H9 (cell line): ENCODE measurements at regions not wholly inside any gene's neighbourhood (a gene's known extent, or its start where the extent isn't known, plus 50 kb on each side); places are given as distances from the start of the nearest gene placed in this dataset.

Experiments
- DNase-seq: peaks from one replicate; pipeline ENCODE4 v3.0.0-alpha.2; 2017
- H2AFZ ChIP-seq: one replicate; pipeline ENCODE4 v1.6.1; 2013; ENCODE audit warnings: mild to moderate bottlenecking, low read length, control low read depth, moderate library complexity
- H2AK5ac ChIP-seq: 2 replicates; pipeline ENCODE4 v1.6.1; 2013; ENCODE audit warnings: low read length, control low read depth, mixed read lengths; ENCODE audit not compliant: insufficient read length
- H2BK120ac ChIP-seq: one replicate; pipeline ENCODE4 v1.6.1; 2013; ENCODE audit warnings: low read depth, mild to moderate bottlenecking, low read length, control low read depth, inconsistent platforms; ENCODE audit not compliant: poor library complexity, severe bottlenecking
- H2BK12ac ChIP-seq: 2 replicates; pipeline ENCODE4 v1.6.1; 2013; ENCODE audit warnings: low read length, control low read depth, mixed read lengths, low read depth; ENCODE audit not compliant: insufficient read length
- H2BK15ac ChIP-seq: 2 replicates; pipeline ENCODE4 v1.6.1; 2013; ENCODE audit warnings: low read depth, low read length, control low read depth
- H2BK20ac ChIP-seq: one replicate; pipeline ENCODE4 v1.6.1; 2013; ENCODE audit warnings: low read depth, mild to moderate bottlenecking, low read length, control low read depth, inconsistent platforms; ENCODE audit not compliant: poor library complexity, severe bottlenecking
- H2BK5ac ChIP-seq: 2 replicates; pipeline ENCODE4 v1.6.1; 2013; ENCODE audit warnings: low read length, control low read depth, mixed read lengths; ENCODE audit not compliant: insufficient read length
- H3K14ac ChIP-seq: 2 replicates; pipeline ENCODE4 v1.6.1; 2013; ENCODE audit warnings: low read length, control low read depth; ENCODE audit not compliant: insufficient read depth
- H3K18ac ChIP-seq: 2 replicates; pipeline ENCODE4 v1.6.1; 2013; ENCODE audit warnings: low read depth, mild to moderate bottlenecking, mixed read lengths, low read length, control low read depth; ENCODE audit not compliant: insufficient read length
- H3K23ac ChIP-seq: 2 replicates; pipeline ENCODE4 v1.6.1; 2013; ENCODE audit warnings: low read length, control low read depth, mixed read lengths, low read depth; ENCODE audit not compliant: insufficient read length
- H3K23me2 ChIP-seq: 2 replicates; pipeline ENCODE4 v1.6.1; 2013; ENCODE audit warnings: low read depth, mild to moderate bottlenecking, mixed read lengths, low read length, control low read depth; ENCODE audit not compliant: insufficient read length, poor library complexity, severe bottlenecking
- H3K27ac ChIP-seq: 2 replicates; pipeline ENCODE4 v1.5.1; 2013; ENCODE audit warnings: low read length, control low read depth, mixed read lengths, low read depth; ENCODE audit not compliant: insufficient read length
- H3K27me3 ChIP-seq: 2 replicates; pipeline ENCODE4 v1.6.1; 2013; ENCODE audit warnings: low read length, control low read depth, inconsistent platforms; ENCODE audit not compliant: insufficient read depth
- H3K4ac ChIP-seq: 2 replicates; pipeline ENCODE4 v1.6.1; 2013; ENCODE audit warnings: low read depth, mild to moderate bottlenecking, control low read depth, inconsistent platforms, low read length, moderate library complexity
- H3K4me1 ChIP-seq: 2 replicates; pipeline ENCODE4 v1.6.1; 2013; ENCODE audit warnings: low read length, control low read depth, inconsistent platforms; ENCODE audit not compliant: insufficient read depth
- H3K4me2 ChIP-seq: 2 replicates; pipeline ENCODE4 v1.6.1; 2013; ENCODE audit warnings: low read length, control low read depth, mixed read lengths; ENCODE audit not compliant: insufficient read length, insufficient read depth
- H3K56ac ChIP-seq: 2 replicates; pipeline ENCODE4 v1.6.1; 2013; ENCODE audit warnings: low read depth, mild to moderate bottlenecking, mixed read lengths, low read length, control low read depth; ENCODE audit not compliant: insufficient read length
- H3K79me1 ChIP-seq: 2 replicates; pipeline ENCODE4 v1.6.1; 2013; ENCODE audit warnings: low read depth, mild to moderate bottlenecking, moderate library complexity, low read length, control low read depth, inconsistent platforms; ENCODE audit not compliant: insufficient read depth, poor library complexity, severe bottlenecking
- H3K79me2 ChIP-seq: 2 replicates; pipeline ENCODE4 v1.6.1; 2013; ENCODE audit warnings: low read length, control low read depth, inconsistent platforms; ENCODE audit not compliant: insufficient read depth
- H3K9ac ChIP-seq: 2 replicates; pipeline ENCODE4 v1.6.1; 2013; ENCODE audit warnings: low read length, control low read depth, mixed read lengths; ENCODE audit not compliant: insufficient read length; ENCODE audit errors: extremely low read depth
- H3K9me3 ChIP-seq: one replicate; pipeline ENCODE4 v1.6.1; 2013; ENCODE audit warnings: low read depth, low read length, inconsistent platforms; ENCODE audit not compliant: control insufficient read depth
- H3T11ph ChIP-seq: one replicate; pipeline ENCODE4 v1.6.1; 2013; ENCODE audit warnings: mild to moderate bottlenecking, low read length, control low read depth, inconsistent platforms
- H4K20me1 ChIP-seq: one replicate; pipeline ENCODE4 v1.6.1; 2013; ENCODE audit not compliant: control insufficient read depth, insufficient read length, insufficient read depth
- H4K5ac ChIP-seq: 2 replicates; pipeline ENCODE4 v1.6.1; 2013; ENCODE audit warnings: low read depth, mild to moderate bottlenecking, mixed read lengths, low read length, control low read depth; ENCODE audit not compliant: insufficient read length
- H4K8ac ChIP-seq: replicated peaks from 2 replicates; pipeline ENCODE4 v1.6.1; 2013; ENCODE audit warnings: low read length, control low read depth, mixed read lengths, low read depth; ENCODE audit not compliant: insufficient read length
- H4K91ac ChIP-seq: 2 replicates; pipeline ENCODE4 v1.6.1; 2013; ENCODE audit warnings: low read depth, mild to moderate bottlenecking, moderate library complexity, mixed read lengths, low read length, control low read depth; ENCODE audit not compliant: insufficient read length
- H3K27ac Mint-ChIP-seq, 3 experiments: 2 replicates in 2 of 3; 3 replicates in 1 of 3; pipeline ENCODE4 v1.8.0; 2020 to 2021; ENCODE audit warnings: mixed read lengths in 3 of 3, mild to moderate bottlenecking in 1 of 3, moderate library complexity in 1 of 3
- H3K27me3 Mint-ChIP-seq: 2 replicates; pipeline ENCODE4 v1.8.0; 2021; ENCODE audit warnings: low read depth, mild to moderate bottlenecking, moderate library complexity, mixed read lengths
- H3K36me3 Mint-ChIP-seq, 3 experiments: 2 replicates in 2 of 3; 3 replicates in 1 of 3; pipeline ENCODE4 v1.8.0; 2020 to 2021; ENCODE audit warnings: low read depth in 3 of 3, mixed read lengths in 3 of 3; ENCODE audit not compliant: insufficient read depth in 1 of 3
- H3K4me1 Mint-ChIP-seq, 2 experiments: 2 replicates each; pipeline ENCODE4 v1.8.0; 2020; ENCODE audit warnings: mixed read lengths in 2 of 2
- H3K4me3 Mint-ChIP-seq, 2 experiments: 2 replicates in 1 of 2; 3 replicates in 1 of 2; pipeline ENCODE4 v1.8.0; 2020 to 2021; ENCODE audit warnings: mild to moderate bottlenecking in 2 of 2, mixed read lengths in 2 of 2, moderate library complexity in 1 of 2
- H3K9me3 Mint-ChIP-seq, 2 experiments: 2 replicates in 1 of 2; 3 replicates in 1 of 2; pipeline ENCODE4 v1.8.0; 2020; ENCODE audit warnings: mild to moderate bottlenecking in 2 of 2, mixed read lengths in 2 of 2, moderate library complexity in 1 of 2
- WGBS: extraction: QIAGEN DNeasy Blood & Tissue Kit; methylation state at CpG from one replicate; pipeline ENCODE4 v1.1.7; 2013; ENCODE audit warnings: missing lambda C conversion rate, low lambda C conversion rate, mixed read lengths; ENCODE audit not compliant: insufficient read length; ENCODE audit errors: extremely low coverage; 5-methylcytosine and 5-hydroxymethylcytosine counted together
- TF ChIP-seq, protein P1 (sequence below): fragments of 200-600 bp; sonication (generic); conservative IDR thresholded peaks from 3 replicates; pipeline ENCODE4 v1.8.0; 2021; ENCODE audit warnings: antibody characterized with exemption, mild to moderate bottlenecking

DNA sequence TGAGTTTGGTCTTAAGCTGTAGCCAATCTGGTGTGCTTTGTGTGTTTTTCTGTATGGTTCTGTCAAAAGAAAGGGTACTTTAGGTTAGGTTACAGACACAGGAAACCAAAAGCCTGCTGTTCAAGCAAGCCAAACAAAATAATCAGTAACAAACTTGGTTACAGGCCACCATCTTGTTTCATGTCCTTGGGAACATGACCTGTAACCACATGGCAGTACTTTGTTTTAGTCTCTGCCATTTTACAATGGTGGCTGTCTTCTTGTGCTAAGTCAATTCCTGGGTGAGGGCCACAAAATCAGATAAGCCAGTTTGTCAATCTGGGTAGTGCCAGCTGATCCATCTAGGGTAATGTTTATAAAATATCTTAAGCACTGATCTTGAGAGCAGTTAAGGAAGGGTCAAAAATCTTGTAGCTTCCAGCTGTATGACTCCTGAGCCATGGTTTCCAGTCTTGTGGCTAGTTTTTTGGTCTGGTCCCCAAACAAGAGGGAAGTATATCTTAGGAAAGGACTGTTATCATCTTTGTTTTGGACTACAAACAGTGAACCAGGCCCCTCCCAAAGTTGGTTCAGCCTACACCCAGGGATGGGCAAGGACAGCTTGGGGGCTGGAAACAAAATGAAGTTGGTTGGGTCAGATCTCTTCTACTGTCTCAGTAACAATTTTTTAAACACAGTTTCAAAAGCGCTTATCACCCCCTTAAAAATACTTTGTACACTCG, 90.0 kb downstream of the IGLL5 start:
- no peak overlapping the region for H3K9ac ChIP-seq
- H2AK5ac ChIP-seq = no peak overlapping the region
- H3K4me1 ChIP-seq = no peaks in the 10 kb centered on the region
- H3K79me1 ChIP-seq = no peaks in the 10 kb centered on the region
- H2BK12ac ChIP-seq = no peak overlapping the region
- peaks cover 5 to 9% (median 8%) of the 10 kb centered on the region in 3 experiments; a peak in 6 of 7 replicates for H3K36me3 Mint-ChIP-seq
- no peak overlapping the region for H4K91ac ChIP-seq
- no peak overlapping the region for H4K8ac ChIP-seq
- H3K4me1 Mint-ChIP-seq = no peaks in the 10 kb centered on the region
- no peak overlapping the region for H2BK120ac ChIP-seq
- H3K4me3 Mint-ChIP-seq = no peak overlapping the region
- H3K18ac ChIP-seq = no peak overlapping the region
- peaks cover 17% of the 10 kb centered on the region for H3K9me3 ChIP-seq
- no peak overlapping the region for H4K5ac ChIP-seq
- H2BK20ac ChIP-seq = no peak overlapping the region
- H2BK15ac ChIP-seq = no peak overlapping the region
- no peak overlapping the region for H3K14ac ChIP-seq
- H3K27ac Mint-ChIP-seq = no peak overlapping the region
- no peak overlapping the region for H3K27ac ChIP-seq
- H3K23me2 ChIP-seq = no peaks in the 10 kb centered on the region
- no peaks in the 10 kb centered on the region for H3K79me2 ChIP-seq
- H2BK5ac ChIP-seq = no peak overlapping the region
- TF ChIP-seq, protein P1, sequence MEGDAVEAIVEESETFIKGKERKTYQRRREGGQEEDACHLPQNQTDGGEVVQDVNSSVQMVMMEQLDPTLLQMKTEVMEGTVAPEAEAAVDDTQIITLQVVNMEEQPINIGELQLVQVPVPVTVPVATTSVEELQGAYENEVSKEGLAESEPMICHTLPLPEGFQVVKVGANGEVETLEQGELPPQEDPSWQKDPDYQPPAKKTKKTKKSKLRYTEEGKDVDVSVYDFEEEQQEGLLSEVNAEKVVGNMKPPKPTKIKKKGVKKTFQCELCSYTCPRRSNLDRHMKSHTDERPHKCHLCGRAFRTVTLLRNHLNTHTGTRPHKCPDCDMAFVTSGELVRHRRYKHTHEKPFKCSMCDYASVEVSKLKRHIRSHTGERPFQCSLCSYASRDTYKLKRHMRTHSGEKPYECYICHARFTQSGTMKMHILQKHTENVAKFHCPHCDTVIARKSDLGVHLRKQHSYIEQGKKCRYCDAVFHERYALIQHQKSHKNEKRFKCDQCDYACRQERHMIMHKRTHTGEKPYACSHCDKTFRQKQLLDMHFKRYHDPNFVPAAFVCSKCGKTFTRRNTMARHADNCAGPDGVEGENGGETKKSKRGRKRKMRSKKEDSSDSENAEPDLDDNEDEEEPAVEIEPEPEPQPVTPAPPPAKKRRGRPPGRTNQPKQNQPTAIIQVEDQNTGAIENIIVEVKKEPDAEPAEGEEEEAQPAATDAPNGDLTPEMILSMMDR = no peak
- H3T11ph ChIP-seq = no peak overlapping the region
- H3K4me2 ChIP-seq = no peak overlapping the region
- peaks cover 80% of the 10 kb centered on the region for H3K27me3 Mint-ChIP-seq
- H4K20me1 ChIP-seq = no peaks in the 10 kb centered on the region
- H2AFZ ChIP-seq = no peak overlapping the region
- no peak overlapping the region for H3K56ac ChIP-seq
- peaks cover 28% of the 10 kb centered on the region in 2 experiments for H3K9me3 Mint-ChIP-seq
- H3K4ac ChIP-seq = no peak overlapping the region
- no peaks in the 10 kb centered on the region; the same call in none of the 2 replicates for H3K27me3 ChIP-seq
- no peak overlapping the region for H3K23ac ChIP-seq
- WGBS = no CpG with 5 or more reads among the region's 2 CpGs
- no peak for DNase-seq
